SU-DHL-6 (cell line): ENCODE measurements at regions not wholly inside any gene's neighbourhood (a gene's known extent, or its start where the extent isn't known, plus 50 kb on each side); places are given as distances from the start of the nearest gene placed in this dataset.

Experiments
- H2AFZ ChIP-seq: fragments of 200-600 bp; sonication (generic); 2 replicates; pipeline ENCODE4 v1.6.1; 2014; ENCODE audit warnings: low read depth, mild to moderate bottlenecking, moderate library complexity, mixed read lengths, antibody characterized with exemption, low read length; ENCODE audit not compliant: severe bottlenecking
- H3F3A ChIP-seq: fragments of 200-600 bp; shearing (Covaris generic); 2 replicates; pipeline ENCODE4 v1.6.0; 2016; ENCODE audit warnings: antibody characterized with exemption, mild to moderate bottlenecking; ENCODE audit not compliant: insufficient read depth
- H3K27ac ChIP-seq: fragments of 200-600 bp; sonication (generic); 2 replicates; pipeline ENCODE4 v1.5.1; 2016; ENCODE audit warnings: low read depth, mild to moderate bottlenecking, low read length, moderate library complexity, mixed read lengths
- H3K27me3 ChIP-seq: fragments of 200-600 bp; sonication (generic), shearing (Covaris generic); 2 replicates; pipeline ENCODE4 v1.6.0; 2014; ENCODE audit warnings: mild to moderate bottlenecking, low read length
- H3K36me3 ChIP-seq: fragments of 200-600 bp; sonication (generic); 2 replicates; pipeline ENCODE4 v1.6.1; 2014; ENCODE audit warnings: mild to moderate bottlenecking, low read length, mixed read lengths
- H3K4me2 ChIP-seq: fragments of 300-600, 200-600 bp; shearing (Covaris generic), sonication (generic); 2 replicates; pipeline ENCODE4 v1.6.0; 2014; ENCODE audit warnings: low read length, low read depth, mild to moderate bottlenecking; ENCODE audit not compliant: poor library complexity, severe bottlenecking
- H3K4me3 ChIP-seq: fragments of 200-600 bp; sonication (generic); 2 replicates; pipeline ENCODE4 v1.5.1; 2014; ENCODE audit warnings: antibody characterized with exemption, low read length, mild to moderate bottlenecking, mixed read lengths; ENCODE audit not compliant: insufficient read depth, poor library complexity, severe bottlenecking
- H3K79me2 ChIP-seq: fragments of 200-600 bp; sonication (generic); 2 replicates; pipeline ENCODE4 v1.6.1; 2014; ENCODE audit warnings: mild to moderate bottlenecking, low read length, moderate library complexity; ENCODE audit not compliant: insufficient read depth
- H3K9ac ChIP-seq: fragments of 200-600 bp; sonication (generic); 2 replicates; pipeline ENCODE4 v1.7.0; 2014; ENCODE audit warnings: mild to moderate bottlenecking, low read length
- H3K9me2 ChIP-seq: fragments of 200-600 bp; sonication (generic); replicated peaks from 2 replicates; pipeline ENCODE4 v1.6.1; 2014; ENCODE audit warnings: low read length; ENCODE audit not compliant: insufficient read depth
- H3K9me3 ChIP-seq: fragments of 200-600 bp; sonication (generic); 2 replicates; pipeline ENCODE4 v1.6.1; 2014; ENCODE audit warnings: low read length, mixed read lengths; ENCODE audit not compliant: insufficient read depth
- H4K20me1 ChIP-seq: fragments of 200-600 bp; sonication (generic); 2 replicates; pipeline ENCODE4 v1.6.1; 2014; ENCODE audit warnings: low read depth, mild to moderate bottlenecking, antibody characterized with exemption, low read length, moderate library complexity, mixed read lengths
- CTCF ChIP-seq: fragments of 200-600 bp; sonication (generic); IDR thresholded peaks from one replicate; pipeline ENCODE4 v1.5.1; 2017; ENCODE audit warnings: antibody characterized with exemption, mild to moderate bottlenecking, low read length, moderate library complexity; ENCODE audit not compliant: insufficient read depth, poor library complexity, severe bottlenecking
- EZH2phosphoT487 ChIP-seq: fragments of 200-600 bp; sonication (generic), shearing (Covaris generic); conservative IDR thresholded peaks from 2 replicates; pipeline ENCODE4 v1.6.1; 2018; ENCODE audit warnings: mild to moderate bottlenecking, antibody characterized with exemption, low read length, moderate library complexity, mixed read lengths

- no peaks in the 10 kb centered on the region for H3K36me3 ChIP-seq
- no peaks in the 10 kb centered on the region for H3K27me3 ChIP-seq
- no peaks in the 10 kb centered on the region for H3K9me2 ChIP-seq
- no peaks in the 10 kb centered on the region for H3K79me2 ChIP-seq
- TF ChIP-seq CTCF (no peak), EZH2phosphoT487 (no peak)
- H3K9me3 ChIP-seq = no peaks in the 10 kb centered on the region
- H3K4me3 ChIP-seq = no peak overlapping the region
- no peaks in the 10 kb centered on the region for H3F3A ChIP-seq
- no peak overlapping the region for H2AFZ ChIP-seq
- no peak overlapping the region for H3K4me2 ChIP-seq
- no peak overlapping the region for H3K27ac ChIP-seq
- H4K20me1 ChIP-seq = no peaks in the 10 kb centered on the region
- no peak overlapping the region for H3K9ac ChIP-seq
These were observed 89.2 kb upstream of the NCAM1 start for GRCh38 chr11:112871909-112872500.

- Histone ChIP-seq H2AFZ (no peak overlapping the region), H3K4me2 (no peak overlapping the region), H3F3A (no peaks in the 10 kb centered on the region), H3K27ac (no peak overlapping the region), H3K27me3 (no peaks in the 10 kb centered on the region), H3K4me3 (no peak overlapping the region), H3K9ac (no peak overlapping the region), H3K36me3 (no peaks in the 10 kb centered on the region), H3K9me2 (no peaks in the 10 kb centered on the region), H3K9me3 (no peaks in the 10 kb centered on the region), H3K79me2 (no peaks in the 10 kb centered on the region), H4K20me1 (no peaks in the 10 kb centered on the region)
- TF ChIP-seq CTCF = no peak
These were observed 86.2 kb upstream of the NCAM1 start for GRCh38 chr11:112874980-112875379.

GRCh38 chr11:112877581-112877980, 83.6 kb upstream of the NCAM1 start:
- Histone ChIP-seq H4K20me1 (no peaks in the 10 kb centered on the region), H3K9me2 (no peaks in the 10 kb centered on the region), H3K27me3 (no peaks in the 10 kb centered on the region), H3K4me3 (no peak overlapping the region), H3K4me2 (no peak overlapping the region), H3K36me3 (no peaks in the 10 kb centered on the region), H3K79me2 (no peaks in the 10 kb centered on the region), H2AFZ (no peak overlapping the region), H3K9ac (no peak overlapping the region), H3K9me3 (no peaks in the 10 kb centered on the region), H3F3A (no peaks in the 10 kb centered on the region), H3K27ac (no peak overlapping the region)
- TF ChIP-seq EZH2phosphoT487 (no peak), CTCF (no peak)
